ENCODE measurements at regions not wholly inside any gene's neighbourhood (a gene's known extent, or its start where the extent isn't known, plus 50 kb on each side); places are given as distances from the start of the nearest gene placed in this dataset.
"Not testable (repeated sequence)": the region's sequence is repeated elsewhere in the genome, so short reads cannot be mapped to it uniquely, and the experiment has no call there.

DNA sequence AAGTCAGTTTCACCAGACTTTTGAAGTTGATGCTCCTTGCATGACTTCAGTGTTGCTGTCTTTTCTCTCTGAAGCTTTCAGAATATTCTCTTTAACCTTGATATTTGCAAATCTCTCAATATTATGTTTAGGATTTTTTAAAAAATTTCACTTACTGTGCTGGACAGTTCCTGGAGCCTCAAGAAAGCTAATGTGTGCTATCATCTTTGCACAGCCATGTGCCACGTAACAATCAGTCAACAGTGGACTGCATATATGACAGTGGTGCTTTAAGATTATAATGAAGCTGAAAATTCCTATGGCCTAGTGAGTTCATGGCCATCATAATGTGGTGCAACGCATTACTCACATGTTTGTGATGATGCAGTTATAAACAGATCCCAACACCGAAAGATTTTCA lies 59.1 kb upstream of the OGFRL1 start:
- Histone ChIP-seq H3K4me1 (ENCODE audit: control insufficient read depth in 1 of 2, insufficient read depth in 2 of 2, low read length in 2 of 2) (no peaks in the 10 kb centered on the region), H3K9me3 (ENCODE audit: control insufficient read depth, low read length) (no peaks in the 10 kb centered on the region), H3K27ac (ENCODE audit: low read depth in 1 of 2, low read length in 2 of 2) (no peak overlapping the region), H3K27me3 (ENCODE audit: control insufficient read depth in 1 of 2, insufficient read depth in 2 of 2, low read length in 1 of 2) (no peaks in the 10 kb centered on the region), H3K4me3 (ENCODE audit: low read length in 2 of 2) (no peak overlapping the region), H3K36me3 (ENCODE audit: control insufficient read depth in 1 of 2, insufficient read depth in 2 of 2, low read length in 1 of 2) (no peaks in the 10 kb centered on the region)
- 93 to 96% methylated on average over 3 of the region's 3 CpGs for WGBS, 2 donors
- intact Hi-C loops (cut with DNase I): no loop called here
- DNase-seq (no peak), ATAC-seq (ENCODE audit: low FRiP score) (no peak)

GRCh38 chr6:71232890-71233289 lies 55.7 kb upstream of the OGFRL1 start:
- H3K4me1 ChIP-seq (ENCODE audit: control insufficient read depth in 1 of 2, insufficient read depth in 2 of 2, low read length in 2 of 2); H3K36me3 ChIP-seq (ENCODE audit: control insufficient read depth in 1 of 2, insufficient read depth in 2 of 2, low read length in 1 of 2); intact Hi-C loops (cut with DNase I); H3K27ac ChIP-seq (ENCODE audit: low read depth in 1 of 2, low read length in 2 of 2); ATAC-seq (ENCODE audit: low FRiP score); H3K4me3 ChIP-seq (ENCODE audit: low read length in 2 of 2); H3K27me3 ChIP-seq (ENCODE audit: control insufficient read depth in 1 of 2, insufficient read depth in 2 of 2, low read length in 1 of 2); H3K9me3 ChIP-seq (ENCODE audit: control insufficient read depth, low read length); DNase-seq: not testable (repeated sequence)
- 96% methylated on average over 4 of the region's 4 CpGs for WGBS, 2 donors

GRCh38 chr6:71236926-71237434 lies 51.6 kb upstream of the OGFRL1 start:
- WGBS, 2 donors: 42 to 67% methylated on average over 1 of the region's 1 CpG
- DNase-seq (no peak), ATAC-seq (ENCODE audit: low FRiP score) (no peak)
- H3K4me1 ChIP-seq (ENCODE audit: control insufficient read depth in 1 of 2, insufficient read depth in 2 of 2, low read length in 2 of 2): no peaks in the 10 kb centered on the region
- H3K27me3 ChIP-seq (ENCODE audit: control insufficient read depth in 1 of 2, insufficient read depth in 2 of 2, low read length in 1 of 2): no peaks in the 10 kb centered on the region
- no peaks in the 10 kb centered on the region for H3K9me3 ChIP-seq (ENCODE audit: control insufficient read depth, low read length)
- no peak overlapping the region for H3K4me3 ChIP-seq (ENCODE audit: low read length in 2 of 2)
- intact Hi-C loops (cut with DNase I): no loop called here
- no peaks in the 10 kb centered on the region for H3K36me3 ChIP-seq (ENCODE audit: control insufficient read depth in 1 of 2, insufficient read depth in 2 of 2, low read length in 1 of 2)
- no peak overlapping the region for H3K27ac ChIP-seq (ENCODE audit: low read depth in 1 of 2, low read length in 2 of 2)

DNA sequence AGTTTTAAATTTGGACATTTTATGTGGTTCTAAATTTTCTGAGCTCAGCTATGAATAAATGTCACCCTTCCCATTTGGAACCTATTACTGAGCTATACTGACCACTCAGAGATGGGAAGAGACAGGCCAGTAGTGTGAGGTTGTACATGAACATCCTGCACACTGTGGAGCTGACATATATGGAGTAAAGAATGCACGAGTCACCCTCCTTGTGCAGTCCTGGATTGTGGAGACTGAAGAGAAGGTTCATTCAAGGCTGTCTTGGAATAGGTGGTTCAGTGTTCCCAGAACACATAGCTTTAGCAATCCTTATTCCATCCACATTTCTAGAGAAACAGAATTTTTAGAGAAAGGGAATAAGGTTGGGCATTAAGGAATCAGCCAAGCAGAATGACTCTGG lies 50.3 kb upstream of the OGFRL1 start:
- H3K4me3 ChIP-seq (ENCODE audit: low read length in 2 of 2): no peak overlapping the region

More for the DNA sequence above, 50.3 kb upstream of the OGFRL1 start:
- no peaks in the 10 kb centered on the region for H3K4me1 ChIP-seq (ENCODE audit: control insufficient read depth in 1 of 2, insufficient read depth in 2 of 2, low read length in 2 of 2)
- no peak for ATAC-seq (ENCODE audit: low FRiP score)
- no peak overlapping the region for H3K27ac ChIP-seq (ENCODE audit: low read depth in 1 of 2, low read length in 2 of 2)
- intact Hi-C loops (cut with DNase I): no loop called here
- DNase-seq: no peak
- 43 to 44% methylated on average over 1 of the region's 1 CpG for WGBS, 2 donors
- no peaks in the 10 kb centered on the region for H3K9me3 ChIP-seq (ENCODE audit: control insufficient read depth, low read length)
- no peaks in the 10 kb centered on the region for H3K36me3 ChIP-seq (ENCODE audit: control insufficient read depth in 1 of 2, insufficient read depth in 2 of 2, low read length in 1 of 2)
- H3K27me3 ChIP-seq (ENCODE audit: control insufficient read depth in 1 of 2, insufficient read depth in 2 of 2, low read length in 1 of 2): no peaks in the 10 kb centered on the region
